ENCODE measurements at regions not wholly inside any gene's neighbourhood (a gene's known extent, or its start where the extent isn't known, plus 50 kb on each side); places are given as distances from the start of the nearest gene placed in this dataset.

- CTCF ChIA-PET (ENCODE audit: partially characterized antibody) = interaction anchor here (1.0 kb wide), 1 partner anchor 118 kb away, joined by 3 read pairs; no protein-coding TSS in a partner anchor
- Mint-ChIP-seq H3K36me3 (no peaks in the 10 kb centered on the region), H3K4me1 (peaks cover 0 to 5% (median under 1%) of the 10 kb centered on the region in 4 donors), H3K4me3 (no peak overlapping the region), H3K27me3 (peaks cover 0 to 1% of the 10 kb centered on the region in 2 donors), H3K27ac (no peak overlapping the region), H3K9me3 (peaks cover 0 to 3% (median 0%) of the 10 kb centered on the region in 8 donors)
- Histone ChIP-seq H3K9me3 (ENCODE audit: control insufficient read depth in 1 of 2, low read length in 2 of 2) (no peaks in the 10 kb centered on the region), H3K27me3 (ENCODE audit: insufficient read depth, low read length) (no peaks in the 10 kb centered on the region), H3K27ac (ENCODE audit: low read depth, low read length) (no peak overlapping the region), H3K4me3 (ENCODE audit: low read length in 2 of 2) (no peak overlapping the region), H3K36me3 (ENCODE audit: insufficient read depth, low read length) (no peaks in the 10 kb centered on the region), H3K4me1 (ENCODE audit: insufficient read depth, low read length) (no peaks in the 10 kb centered on the region)
- intact Hi-C loops (cut with micrococcal nuclease) = no loop called here
- no peak for DNase-seq
- POLR2A ChIA-PET (ENCODE audit: partially characterized antibody) = no interaction called here
These were observed 138.9 kb downstream of the CDC42EP3 start for GRCh38 chr2:37532503-37532902.

- Mint-ChIP-seq H3K4me3 (no peak overlapping the region), H3K27ac (no peak overlapping the region), H3K4me1 (peaks cover 0 to 5% (median under 1%) of the 10 kb centered on the region in 4 donors), H3K27me3 (peaks cover 0 to 1% of the 10 kb centered on the region in 2 donors), H3K9me3 (peaks cover 0 to 6% (median 0%) of the 10 kb centered on the region in 8 donors), H3K36me3 (no peaks in the 10 kb centered on the region)
- H3K36me3 ChIP-seq (ENCODE audit: insufficient read depth, low read length) = no peaks in the 10 kb centered on the region
- H3K4me3 ChIP-seq (ENCODE audit: low read length in 2 of 2) = no peak overlapping the region
- ChIA-PET POLR2A (ENCODE audit: partially characterized antibody) (interaction anchor here (1.2 to 3.1 kb wide), 3 partner anchors 49 to 88 kb away, joined by 3 to 10 read pairs (median 10); no protein-coding TSS in a partner anchor), CTCF (ENCODE audit: partially characterized antibody) (interaction anchor here (0.9 to 6.7 kb wide), 10 partner anchors 11 to 296 kb away, joined by 3 to 53 read pairs (median 4); no protein-coding TSS in a partner anchor)
- intact Hi-C loops (cut with micrococcal nuclease) = loop anchor here (2.0 to 5.0 kb wide), 4 partner anchors 50 to 140 kb away; partner anchors contain the start of gene CDC42EP3
- no peak overlapping the region for H3K27ac ChIP-seq (ENCODE audit: low read depth, low read length)
- DNase-seq = no peak
- no peaks in the 10 kb centered on the region for H3K9me3 ChIP-seq (ENCODE audit: control insufficient read depth in 1 of 2, low read length in 2 of 2)
- H3K4me1 ChIP-seq (ENCODE audit: insufficient read depth, low read length) = no peaks in the 10 kb centered on the region
- H3K27me3 ChIP-seq (ENCODE audit: insufficient read depth, low read length) = no peaks in the 10 kb centered on the region
These were observed 134.1 kb downstream of the CDC42EP3 start for GRCh38 chr2:37537316-37537715.

GRCh38 chr2:37541516-37541915, 129.9 kb downstream of the CDC42EP3 start:
- no peak overlapping the region for H3K27ac ChIP-seq (ENCODE audit: low read depth, low read length)
- Mint-ChIP-seq H3K27me3 (no peaks in the 10 kb centered on the region), H3K4me1 (peaks cover 0 to 2% (median 0%) of the 10 kb centered on the region in 4 donors), H3K9me3 (peaks cover 0 to 3% (median 0%) of the 10 kb centered on the region in 8 donors), H3K36me3 (no peaks in the 10 kb centered on the region), H3K27ac (no peak overlapping the region), H3K4me3 (no peak overlapping the region)
- no peaks in the 10 kb centered on the region for H3K4me1 ChIP-seq (ENCODE audit: insufficient read depth, low read length)
- H3K4me3 ChIP-seq (ENCODE audit: low read length in 2 of 2) = no peak overlapping the region
- no peaks in the 10 kb centered on the region for H3K27me3 ChIP-seq (ENCODE audit: insufficient read depth, low read length)
- intact Hi-C loops (cut with micrococcal nuclease) = no loop called here
- POLR2A ChIA-PET (ENCODE audit: partially characterized antibody) = interaction anchor here (1.3 to 1.4 kb wide), 2 partner anchors 45 to 58 kb away, joined by 3 to 4 read pairs; no protein-coding TSS in a partner anchor
- H3K36me3 ChIP-seq (ENCODE audit: insufficient read depth, low read length) = no peaks in the 10 kb centered on the region
- CTCF ChIA-PET (ENCODE audit: partially characterized antibody) = interaction anchor here (1.7 to 6.7 kb wide), 2 partner anchors 126 to 129 kb away, joined by 4 to 53 read pairs; partner anchors contain the start of gene CDC42EP3
- no peaks in the 10 kb centered on the region for H3K9me3 ChIP-seq (ENCODE audit: control insufficient read depth in 1 of 2, low read length in 2 of 2)
- no peak for DNase-seq

- H3K4me3 ChIP-seq (ENCODE audit: low read length in 2 of 2) = no peak overlapping the region
- Mint-ChIP-seq H3K4me1 (peaks cover 0 to 10% (median under 1%) of the 10 kb centered on the region in 4 donors), H3K27me3 (no peaks in the 10 kb centered on the region), H3K9me3 (peaks cover 0 to 3% (median 0%) of the 10 kb centered on the region in 8 donors), H3K27ac (no peak overlapping the region), H3K4me3 (no peak overlapping the region), H3K36me3 (no peaks in the 10 kb centered on the region)
- ChIA-PET CTCF (ENCODE audit: partially characterized antibody) (interaction anchor here (0.9 to 3.1 kb wide), 2 partner anchors 288 to 333 kb away, joined by 3 to 24 read pairs; no protein-coding TSS in a partner anchor), POLR2A (ENCODE audit: partially characterized antibody) (no interaction called here)
- H3K9me3 ChIP-seq (ENCODE audit: control insufficient read depth in 1 of 2, low read length in 2 of 2) = no peaks in the 10 kb centered on the region
- no peak for DNase-seq
- H3K4me1 ChIP-seq (ENCODE audit: insufficient read depth, low read length) = no peaks in the 10 kb centered on the region
- H3K27me3 ChIP-seq (ENCODE audit: insufficient read depth, low read length) = no peaks in the 10 kb centered on the region
- H3K36me3 ChIP-seq (ENCODE audit: insufficient read depth, low read length) = no peaks in the 10 kb centered on the region
- intact Hi-C loops (cut with micrococcal nuclease) = no loop called here
- H3K27ac ChIP-seq (ENCODE audit: low read depth, low read length) = no peak overlapping the region
These were observed 127.4 kb downstream of the CDC42EP3 start for GRCh38 chr2:37543999-37544557.

GRCh38 chr2:37544591-37545031, 126.8 kb downstream of the CDC42EP3 start:
- no peak overlapping the region for H3K27ac Mint-ChIP-seq
- no peaks in the 10 kb centered on the region for H3K9me3 ChIP-seq (ENCODE audit: control insufficient read depth in 1 of 2, low read length in 2 of 2)
- no peaks in the 10 kb centered on the region for H3K36me3 Mint-ChIP-seq
- no peak overlapping the region for H3K4me3 Mint-ChIP-seq
- H3K27ac ChIP-seq (ENCODE audit: low read depth, low read length) = no peak overlapping the region
- intact Hi-C loops (cut with micrococcal nuclease) = no loop called here
- CTCF ChIA-PET (ENCODE audit: partially characterized antibody) = interaction anchor here (0.9 to 3.1 kb wide), 4 partner anchors 83 to 287 kb away, joined by 3 to 24 read pairs (median 4); no protein-coding TSS in a partner anchor
- POLR2A ChIA-PET (ENCODE audit: partially characterized antibody) = no interaction called here
- no peaks in the 10 kb centered on the region for H3K9me3 Mint-ChIP-seq
- peaks cover 0 to 10% (median under 1%) of the 10 kb centered on the region in 4 donors for H3K4me1 Mint-ChIP-seq
- H3K4me1 ChIP-seq (ENCODE audit: insufficient read depth, low read length) = no peaks in the 10 kb centered on the region
- no peaks in the 10 kb centered on the region for H3K27me3 ChIP-seq (ENCODE audit: insufficient read depth, low read length)
- H3K4me3 ChIP-seq (ENCODE audit: low read length in 2 of 2) = no peak overlapping the region
- no peaks in the 10 kb centered on the region for H3K27me3 Mint-ChIP-seq
- no peak for DNase-seq
- H3K36me3 ChIP-seq (ENCODE audit: insufficient read depth, low read length) = no peaks in the 10 kb centered on the region

- ChIA-PET POLR2A (ENCODE audit: partially characterized antibody) (interaction anchor here (1.1 to 5.2 kb wide), 4 partner anchors 36 to 93 kb away, joined by 3 to 31 read pairs (median 6); no protein-coding TSS in a partner anchor), CTCF (ENCODE audit: partially characterized antibody) (interaction anchor here (0.9 to 1.9 kb wide), 12 partner anchors 8 to 283 kb away, joined by 3 to 7 read pairs (median 4); partner anchors contain the start of gene CDC42EP3)
- intact Hi-C loops (cut with micrococcal nuclease) = no loop called here
- no peak for DNase-seq
- H3K36me3 ChIP-seq (ENCODE audit: insufficient read depth, low read length) = no peaks in the 10 kb centered on the region
- H3K27ac Mint-ChIP-seq = no peak overlapping the region
- H3K27ac ChIP-seq (ENCODE audit: low read depth, low read length) = no peak overlapping the region
- no peaks in the 10 kb centered on the region for H3K9me3 ChIP-seq (ENCODE audit: control insufficient read depth in 1 of 2, low read length in 2 of 2)
- H3K4me3 Mint-ChIP-seq = no peak overlapping the region
- no peaks in the 10 kb centered on the region for H3K9me3 Mint-ChIP-seq
- no peaks in the 10 kb centered on the region for H3K27me3 Mint-ChIP-seq
- H3K36me3 Mint-ChIP-seq = no peaks in the 10 kb centered on the region
- H3K27me3 ChIP-seq (ENCODE audit: insufficient read depth, low read length) = no peaks in the 10 kb centered on the region
- no peak overlapping the region for H3K4me3 ChIP-seq (ENCODE audit: low read length in 2 of 2)
- peaks cover 12% of the 10 kb centered on the region for H3K4me1 ChIP-seq (ENCODE audit: insufficient read depth, low read length)
- peaks cover 13 to 26% (median 16%) of the 10 kb centered on the region in 4 donors for H3K4me1 Mint-ChIP-seq
These were observed 121.8 kb downstream of the CDC42EP3 start for GRCh38 chr2:37549598-37549997.

GRCh38 chr2:37550190-37550589, 121.3 kb downstream of the CDC42EP3 start:
- Mint-ChIP-seq H3K4me3 (no peak overlapping the region), H3K27ac (peak overlapping the region in 1 of 7 donors; percentile 10), H3K36me3 (no peaks in the 10 kb centered on the region), H3K27me3 (no peaks in the 10 kb centered on the region), H3K4me1 (peaks cover 13 to 26% (median 16%) of the 10 kb centered on the region in 4 donors), H3K9me3 (no peaks in the 10 kb centered on the region)
- Histone ChIP-seq H3K36me3 (ENCODE audit: insufficient read depth, low read length) (no peaks in the 10 kb centered on the region), H3K4me1 (ENCODE audit: insufficient read depth, low read length) (peaks cover 17% of the 10 kb centered on the region), H3K9me3 (ENCODE audit: control insufficient read depth in 1 of 2, low read length in 2 of 2) (no peaks in the 10 kb centered on the region), H3K27me3 (ENCODE audit: insufficient read depth, low read length) (no peaks in the 10 kb centered on the region), H3K27ac (ENCODE audit: low read depth, low read length) (no peak overlapping the region), H3K4me3 (ENCODE audit: low read length in 2 of 2) (no peak overlapping the region)
- POLR2A ChIA-PET (ENCODE audit: partially characterized antibody) = interaction anchor here (1.1 to 5.2 kb wide), 4 partner anchors 36 to 94 kb away, joined by 3 to 31 read pairs (median 6); no protein-coding TSS in a partner anchor
- no peak for DNase-seq
- CTCF ChIA-PET (ENCODE audit: partially characterized antibody) = interaction anchor here (0.9 to 1.8 kb wide), 7 partner anchors 10 to 161 kb away, joined by 3 to 7 read pairs (median 3); partner anchors contain the start of gene CDC42EP3
- intact Hi-C loops (cut with micrococcal nuclease) = loop anchor here (5.0 kb wide), 1 partner anchor 37 kb away; no protein-coding TSS in a partner anchor

Data from CD4-positive, alpha-beta memory T cell (primary cell).